GM23248 (cell line): ENCODE measurements at regions not wholly inside any gene's neighbourhood (a gene's known extent, or its start where the extent isn't known, plus 50 kb on each side); places are given as distances from the start of the nearest gene placed in this dataset.
A peak's percentile ranks its signal among the peaks of the same experiment; 100 is the strongest.

ENCODE experiments used
- DNase-seq: peaks from one replicate; pipeline ENCODE4 v3.0.0-alpha.2; 2015
- H2AFZ ChIP-seq: fragments of 200-600 bp; sonication (generic); 2 replicates; pipeline ENCODE4 v1.6.1; 2016; ENCODE audit warnings: antibody characterized with exemption
- H3F3A ChIP-seq: fragments of 200-600 bp; sonication (generic); 2 replicates; pipeline ENCODE4 v1.6.1; 2016; ENCODE audit warnings: mild to moderate bottlenecking, antibody characterized with exemption, mixed run types; ENCODE audit not compliant: insufficient read depth
- H3K27ac ChIP-seq: fragments of 200-600 bp; sonication (generic); 2 replicates; pipeline ENCODE4 v1.5.1; 2016; ENCODE audit warnings: mild to moderate bottlenecking
- H3K27me3 ChIP-seq: fragments of 200-600 bp; sonication (generic); replicated peaks from 2 replicates; pipeline ENCODE4 v1.6.1; 2016; ENCODE audit warnings: mild to moderate bottlenecking; ENCODE audit not compliant: insufficient read depth
- H3K36me3 ChIP-seq: fragments of 200-600 bp; sonication (generic); 2 replicates; pipeline ENCODE4 v1.6.1; 2016; ENCODE audit warnings: low read depth, mild to moderate bottlenecking
- H3K4me1 ChIP-seq: fragments of 200-600 bp; sonication (generic); 2 replicates; pipeline ENCODE4 v1.6.1; 2016; ENCODE audit warnings: mild to moderate bottlenecking; ENCODE audit not compliant: insufficient read depth
- H3K4me2 ChIP-seq: fragments of 200-600 bp; sonication (generic); one replicate; pipeline ENCODE4 v1.6.1; 2016; ENCODE audit warnings: mild to moderate bottlenecking; ENCODE audit not compliant: unreplicated experiment
- H3K4me3 ChIP-seq: fragments of 200-600 bp; sonication (generic); 2 replicates; pipeline ENCODE4 v1.5.1; 2016; ENCODE audit warnings: mild to moderate bottlenecking
- H3K79me2 ChIP-seq: fragments of 200-600 bp; sonication (generic); 2 replicates; pipeline ENCODE4 v1.6.1; 2016; ENCODE audit warnings: mild to moderate bottlenecking; ENCODE audit not compliant: insufficient read depth
- H3K9ac ChIP-seq: fragments of 200-600 bp; sonication (generic); 2 replicates; pipeline ENCODE4 v1.6.1; 2016; ENCODE audit warnings: mild to moderate bottlenecking
- H3K9me2 ChIP-seq: fragments of 200-600 bp; sonication (generic); 2 replicates; pipeline ENCODE4 v1.6.1; 2016; ENCODE audit warnings: mixed run types, mild to moderate bottlenecking, moderate library complexity; ENCODE audit not compliant: insufficient read depth
- H3K9me3 ChIP-seq: fragments of 200-600 bp; sonication (generic); one replicate; pipeline ENCODE4 v1.6.1; 2017; ENCODE audit warnings: low read depth
- H4K20me1 ChIP-seq: fragments of 200-600 bp; sonication (generic); 2 replicates; pipeline ENCODE4 v1.6.0; 2016; ENCODE audit not compliant: insufficient read depth
- EZH2 ChIP-seq: fragments of 200-600 bp; sonication (generic); IDR thresholded peaks from 2 replicates; pipeline ENCODE4 v1.6.1; 2018; ENCODE audit warnings: antibody characterized with exemption, mild to moderate bottlenecking; ENCODE audit not compliant: insufficient read depth, poor library complexity, severe bottlenecking
- EZH2phosphoT487 ChIP-seq: fragments of 200-600 bp; sonication (generic); IDR thresholded peaks from 2 replicates; pipeline ENCODE4 v1.6.1; 2018; ENCODE audit warnings: antibody characterized with exemption, moderate library complexity, mild to moderate bottlenecking, low read depth; ENCODE audit not compliant: insufficient read depth
- WGBS, 2 experiments: methylation state at CpG; one replicate each; pipeline ENCODE4 v1.1.6; 2015 to 2017; ENCODE audit warnings: low lambda C conversion rate in 2 of 2, low coverage in 1 of 2; ENCODE audit errors: missing lambda C conversion rate in 2 of 2; 5-methylcytosine and 5-hydroxymethylcytosine counted together
- in situ Hi-C: fragments of 300-500 bp; cut with MboI; formaldehyde crosslinking; loops from 2 replicates; pipeline ENCODE4 v1.15.0; 2020

GRCh38 chr7:106518967-106519366 is 142.0 kb downstream of the CCDC71L start:
- Histone ChIP-seq H3K9me3 (no peaks in the 10 kb centered on the region), H3K79me2 (no peaks in the 10 kb centered on the region), H3K4me1 (no peaks in the 10 kb centered on the region), H3K4me2 (no peak overlapping the region), H3K36me3 (no peaks in the 10 kb centered on the region), H3K9me2 (no peaks in the 10 kb centered on the region), H2AFZ (no peak overlapping the region), H3K9ac (no peak overlapping the region), H3K4me3 (no peak overlapping the region), H4K20me1 (no peaks in the 10 kb centered on the region), H3K27me3 (no peaks in the 10 kb centered on the region), H3K27ac (no peak overlapping the region), H3F3A (no peaks in the 10 kb centered on the region)
- in situ Hi-C loops, result no loop called here
- WGBS, 2 experiments, result 89 to 92% methylated on average over 6 of the region's 6 CpGs
- TF ChIP-seq EZH2phosphoT487, result no peak
- DNase-seq, result no peak

GRCh38 chr7:106518239-106518638 is 142.7 kb downstream of the CCDC71L start:
- Histone ChIP-seq H3K79me2 (no peaks in the 10 kb centered on the region), H2AFZ (no peak overlapping the region), H3F3A (no peaks in the 10 kb centered on the region), H3K9me2 (no peaks in the 10 kb centered on the region), H3K9me3 (no peaks in the 10 kb centered on the region), H3K4me1 (no peaks in the 10 kb centered on the region), H3K4me2 (no peak overlapping the region), H3K27me3 (no peaks in the 10 kb centered on the region), H3K27ac (no peak overlapping the region), H3K4me3 (no peak overlapping the region), H3K9ac (no peak overlapping the region), H4K20me1 (no peaks in the 10 kb centered on the region), H3K36me3 (no peaks in the 10 kb centered on the region)
- TF ChIP-seq EZH2 (no peak), EZH2phosphoT487 (no peak)
- in situ Hi-C loops, result no loop called here
- DNase-seq, result no peak

GRCh38 chr7:106517508-106517907 is 143.4 kb downstream of the CCDC71L start:
- no peak overlapping the region for H3K4me2 ChIP-seq
- no peaks in the 10 kb centered on the region for H3F3A ChIP-seq
- no peaks in the 10 kb centered on the region for H3K79me2 ChIP-seq
- TF ChIP-seq EZH2 (no peak), EZH2phosphoT487 (no peak)
- H3K4me1 ChIP-seq, result no peaks in the 10 kb centered on the region
- no peaks in the 10 kb centered on the region for H3K9me3 ChIP-seq
- H3K36me3 ChIP-seq, result no peaks in the 10 kb centered on the region
- H2AFZ ChIP-seq, result no peak overlapping the region
- H3K27me3 ChIP-seq, result no peaks in the 10 kb centered on the region
- no peak overlapping the region for H3K9ac ChIP-seq
- no peaks in the 10 kb centered on the region for H3K9me2 ChIP-seq
- H3K4me3 ChIP-seq, result no peak overlapping the region
- H3K27ac ChIP-seq, result no peak overlapping the region
- 79 to 85% methylated on average over 4 of the region's 4 CpGs for WGBS, 2 experiments
- in situ Hi-C loops, result no loop called here
- H4K20me1 ChIP-seq, result no peaks in the 10 kb centered on the region
- no peak for DNase-seq

GRCh38 chr7:106515321-106515720 is 145.6 kb downstream of the CCDC71L start:
- peak; percentile 39 for DNase-seq
- no peak overlapping the region for H3K4me3 ChIP-seq
- no peaks in the 10 kb centered on the region for H3K27me3 ChIP-seq
- no peaks in the 10 kb centered on the region for H3F3A ChIP-seq
- TF ChIP-seq EZH2 (no peak), EZH2phosphoT487 (no peak)
- 0 out of 2 replicates have a peak, but pooled peaks cover 3% of the 10 kb centered on the region for H3K9me2 ChIP-seq
- 50 to 53% methylated on average over 3 of the region's 3 CpGs for WGBS, 2 experiments
- no peaks in the 10 kb centered on the region for H3K9me3 ChIP-seq
- no peak overlapping the region for H3K4me2 ChIP-seq
- H3K79me2 ChIP-seq, result no peaks in the 10 kb centered on the region
- no peak overlapping the region for H2AFZ ChIP-seq
- no peaks in the 10 kb centered on the region for H3K4me1 ChIP-seq
- no peak overlapping the region for H3K9ac ChIP-seq
- H3K27ac ChIP-seq, result no peak overlapping the region
- H4K20me1 ChIP-seq, result no peaks in the 10 kb centered on the region
- no peaks in the 10 kb centered on the region for H3K36me3 ChIP-seq
- in situ Hi-C loops, result no loop called here

GRCh38 chr7:106514881-106515280 is 146.1 kb downstream of the CCDC71L start:
- no peaks in the 10 kb centered on the region for H3K4me1 ChIP-seq
- peak; percentile 12 for DNase-seq
- H3K9me2 ChIP-seq, result 0 out of 2 replicates have a peak, but pooled peaks cover 3% of the 10 kb centered on the region
- 31 to 35% methylated on average over 3 of the region's 3 CpGs for WGBS, 2 experiments
- no peaks in the 10 kb centered on the region for H4K20me1 ChIP-seq
- H3K9me3 ChIP-seq, result no peaks in the 10 kb centered on the region
- H3K27me3 ChIP-seq, result no peaks in the 10 kb centered on the region
- H3K9ac ChIP-seq, result no peak overlapping the region
- TF ChIP-seq EZH2phosphoT487 (no peak), EZH2 (no peak)
- no peak overlapping the region for H2AFZ ChIP-seq
- in situ Hi-C loops, result no loop called here
- no peaks in the 10 kb centered on the region for H3K36me3 ChIP-seq
- H3F3A ChIP-seq, result no peaks in the 10 kb centered on the region
- H3K27ac ChIP-seq, result no peak overlapping the region
- no peak overlapping the region for H3K4me3 ChIP-seq
- H3K79me2 ChIP-seq, result no peaks in the 10 kb centered on the region
- no peak overlapping the region for H3K4me2 ChIP-seq
